H1 (cell line): ENCODE measurements at regions not wholly inside any gene's neighbourhood (a gene's known extent, or its start where the extent isn't known, plus 50 kb on each side); places are given as distances from the start of the nearest gene placed in this dataset.

Experiments
- CTCF ChIA-PET: fragments of 300-600 bp; sonication (Branson Sonifier 250); formaldehyde crosslinking; loops from one replicate; lab custom pipeline; 2021; ENCODE audit not compliant: partially characterized antibody; lab: Charles Lee
- POLR2A ChIA-PET: fragments of 300-600 bp; sonication (Branson Sonifier 250); formaldehyde crosslinking; loops from one replicate; lab custom pipeline; 2021; ENCODE audit warnings: inconsistent platforms; ENCODE audit not compliant: partially characterized antibody; lab: Charles Lee
- DNase-seq, 2 experiments: peaks; one replicate each; pipeline versions ENCODE4 v3.0.0 to v3.0.0-alpha.2; 2010 to 2022; ENCODE audit warnings: low spot score in 2 of 2, low read depth in 1 of 2, mixed read lengths in 1 of 2
- FAIRE-seq: peaks from 2 replicates; lab custom pipeline; 2011; peaks lifted over from hg19 to GRCh38; lab: Jason Lieb, UNC
- H2AFZ ChIP-seq: 2 replicates; pipeline ENCODE4 v1.8.1; 2012; ENCODE audit warnings: low read length, inconsistent platforms
- H2AK5ac ChIP-seq: 2 replicates; pipeline ENCODE4 v1.6.1; 2013; ENCODE audit warnings: low read depth, low read length
- H2BK120ac ChIP-seq: replicated peaks from 2 replicates; pipeline ENCODE3; 2013; ENCODE audit warnings: low read depth, low read length, inconsistent platforms
- H2BK12ac ChIP-seq: 2 replicates; pipeline ENCODE4 v1.6.1; 2013; ENCODE audit warnings: low read depth, low read length
- H2BK15ac ChIP-seq: 2 replicates; pipeline ENCODE4 v1.6.1; 2013; ENCODE audit warnings: low read length
- H2BK20ac ChIP-seq: 2 replicates; pipeline ENCODE4 v1.6.1; 2013; ENCODE audit warnings: low read length
- H2BK5ac ChIP-seq: 2 replicates; pipeline ENCODE4 v1.6.1; 2013; ENCODE audit warnings: low read depth, low read length
- H3K14ac ChIP-seq: 2 replicates; pipeline ENCODE4 v1.6.1; 2013; ENCODE audit warnings: inconsistent platforms; ENCODE audit not compliant: insufficient read length
- H3K18ac ChIP-seq: 2 replicates; pipeline ENCODE4 v1.6.1; 2013; ENCODE audit warnings: low read length; ENCODE audit errors: extremely low read depth
- H3K23ac ChIP-seq: 2 replicates; pipeline ENCODE4 v1.6.1; 2013; ENCODE audit warnings: inconsistent platforms; ENCODE audit not compliant: insufficient read length
- H3K23me2 ChIP-seq: 2 replicates; pipeline ENCODE4 v1.6.1; 2013; ENCODE audit warnings: low read depth, low read length
- H3K27ac ChIP-seq: 2 replicates; pipeline ENCODE4 v1.6.1; 2011; ENCODE audit warnings: low read depth, low read length, inconsistent platforms
- H3K27me3 ChIP-seq, 4 experiments: replicated peaks in 1 of 4; 1 replicate in 1 of 4; 2 replicates in 3 of 4; pipeline versions ENCODE4 v1.6.1 to v1.8.1; 2011 to 2013; ENCODE audit warnings: low read length in 3 of 4, mild to moderate bottlenecking in 3 of 4, inconsistent platforms in 2 of 4, mixed read lengths in 2 of 4, moderate library complexity in 1 of 4; ENCODE audit not compliant: control insufficient read depth in 3 of 4, insufficient read depth in 3 of 4; ENCODE audit errors: extremely low read depth in 1 of 4
- H3K36me3 ChIP-seq, 4 experiments: 2 replicates each; pipeline versions ENCODE4 v1.6.1 to v1.8.1; 2011 to 2013; ENCODE audit warnings: mild to moderate bottlenecking in 4 of 4, low read length in 3 of 4, moderate library complexity in 2 of 4, control low read depth in 1 of 4, inconsistent platforms in 1 of 4; ENCODE audit not compliant: insufficient read depth in 4 of 4, control insufficient read depth in 2 of 4
- H3K4ac ChIP-seq: replicated peaks from 2 replicates; pipeline ENCODE3; 2013; ENCODE audit warnings: low read length, low read depth, mixed read lengths, inconsistent platforms; ENCODE audit not compliant: insufficient read length
- H3K4me1 ChIP-seq, 4 experiments: replicated peaks in 1 of 4; 1 replicate in 1 of 4; 2 replicates in 3 of 4; pipeline versions ENCODE4 v1.6.1 to v1.8.1; 2011 to 2013; ENCODE audit warnings: low read length in 3 of 4, inconsistent platforms in 2 of 4, mixed read lengths in 1 of 4; ENCODE audit not compliant: insufficient read depth in 4 of 4, control insufficient read depth in 3 of 4
- H3K4me2 ChIP-seq, 2 experiments: 2 replicates each; pipeline versions ENCODE4 v1.6.1 to v1.8.1; 2011 to 2013; ENCODE audit warnings: low read depth in 2 of 2, low read length in 2 of 2, control low read depth in 1 of 2, inconsistent platforms in 1 of 2, mild to moderate bottlenecking in 1 of 2; ENCODE audit not compliant: insufficient read depth in 1 of 2
- H3K4me3 ChIP-seq, 4 experiments: fragments of 200-600, 300-600 bp in 1 of 4; sonication (generic), shearing (Covaris generic), sonication (Bioruptor Twin) in 1 of 4; 2 replicates each; pipeline versions ENCODE4 v1.5.1 to v1.8.1; 2011 to 2016; ENCODE audit warnings: low read length in 4 of 4, low read depth in 3 of 4, control low read depth in 2 of 4, inconsistent platforms in 2 of 4, mild to moderate bottlenecking in 2 of 4, mixed read lengths in 1 of 4, moderate library complexity in 1 of 4; ENCODE audit not compliant: insufficient read depth in 2 of 4; ENCODE audit errors: extremely low read depth in 1 of 4
- H3K56ac ChIP-seq: replicated peaks from 2 replicates; pipeline ENCODE3; 2013; ENCODE audit warnings: low read depth, mild to moderate bottlenecking, mixed read lengths, low read length, inconsistent platforms; ENCODE audit not compliant: insufficient read length
- H3K79me1 ChIP-seq: 2 replicates; pipeline ENCODE4 v1.6.1; 2013; ENCODE audit warnings: low read depth, low read length, control low read depth
- H3K79me2 ChIP-seq, 2 experiments: 2 replicates each; pipeline versions ENCODE4 v1.6.1 to v1.8.1; 2012 to 2013; ENCODE audit warnings: low read length in 2 of 2, mild to moderate bottlenecking in 2 of 2, inconsistent platforms in 1 of 2; ENCODE audit not compliant: insufficient read depth in 2 of 2, control insufficient read depth in 1 of 2
- H3K9ac ChIP-seq, 4 experiments: replicated peaks in 1 of 4; 1 replicate in 1 of 4; 2 replicates in 3 of 4; pipeline versions ENCODE4 v1.6.1 to v1.8.1; 2011 to 2013; ENCODE audit warnings: low read depth in 3 of 4, low read length in 3 of 4, control low read depth in 2 of 4, mild to moderate bottlenecking in 2 of 4, moderate library complexity in 2 of 4, inconsistent platforms in 1 of 4; ENCODE audit errors: extremely low read depth in 1 of 4
- H3K9me3 ChIP-seq, 2 experiments: 2 replicates each; pipeline versions ENCODE4 v1.6.1 to v1.8.1; 2012 to 2013; ENCODE audit warnings: mild to moderate bottlenecking in 2 of 2, moderate library complexity in 2 of 2, control low read depth in 1 of 2, inconsistent platforms in 1 of 2, low read depth in 1 of 2, low read length in 1 of 2, mixed read lengths in 1 of 2; ENCODE audit not compliant: insufficient read depth in 2 of 2
- H4K20me1 ChIP-seq, 2 experiments: replicated peaks in 1 of 2; 2 replicates each; pipeline versions ENCODE3 to v1.8.1; 2011 to 2013; ENCODE audit warnings: inconsistent platforms in 2 of 2, low read length in 2 of 2, mild to moderate bottlenecking in 1 of 2; ENCODE audit not compliant: insufficient read depth in 2 of 2, control insufficient read depth in 1 of 2
- H4K5ac ChIP-seq: 2 replicates; pipeline ENCODE4 v1.6.1; 2013; ENCODE audit warnings: low read length, low read depth, mixed read lengths, inconsistent platforms; ENCODE audit not compliant: insufficient read length
- H4K8ac ChIP-seq: 2 replicates; pipeline ENCODE4 v1.8.0; 2013; ENCODE audit warnings: mild to moderate bottlenecking, moderate library complexity, low read length, inconsistent platforms; ENCODE audit not compliant: insufficient read depth; ENCODE audit errors: extremely low read depth
- H4K91ac ChIP-seq: replicated peaks from 2 replicates; pipeline ENCODE3; 2013; ENCODE audit warnings: low read length, mixed read lengths, inconsistent platforms; ENCODE audit not compliant: insufficient read length
- BACH1 ChIP-seq: IDR thresholded peaks from 2 replicates; pipeline ENCODE4 v1.6.1; 2012; ENCODE audit warnings: low read length, improper control_type of control experiment
- BRCA1 ChIP-seq: IDR thresholded peaks from 2 replicates; pipeline ENCODE4 v1.6.1; 2012; ENCODE audit warnings: low read depth, low read length, improper control_type of control experiment
- EGR1 ChIP-seq: IDR thresholded peaks from 2 replicates; pipeline ENCODE4 v1.6.1; 2011; ENCODE audit warnings: low read depth, low read length, borderline replicate concordance
- EZH2 ChIP-seq: fragments of 200-600 bp; sonication (generic); IDR thresholded peaks from 2 replicates; pipeline ENCODE4 v1.7.1; 2012; ENCODE audit warnings: low read depth, mild to moderate bottlenecking, moderate library complexity, low read length, inconsistent platforms; ENCODE audit not compliant: severe bottlenecking
- GTF2F1 ChIP-seq: IDR thresholded peaks from 2 replicates; pipeline ENCODE4 v1.6.1; 2012; ENCODE audit warnings: low read depth, low read length, improper control_type of control experiment, borderline replicate concordance
- HDAC2 ChIP-seq, 2 experiments: fragments of 300-600 bp in 1 of 2; sonication (generic) in 1 of 2; IDR thresholded peaks; 2 replicates each; pipeline ENCODE4 v1.6.1; 2011 to 2012; ENCODE audit warnings: low read depth in 2 of 2, low read length in 2 of 2, mild to moderate bottlenecking in 2 of 2, moderate library complexity in 2 of 2, borderline replicate concordance in 1 of 2, inconsistent platforms in 1 of 2
- TAF7 ChIP-seq: optimal IDR thresholded peaks from 2 replicates; pipeline ENCODE3; 2011; ENCODE audit warnings: low read depth, mild to moderate bottlenecking, inconsistent platforms, low read length, moderate library complexity, borderline replicate concordance
- TCF12 ChIP-seq: IDR thresholded peaks from 2 replicates; pipeline ENCODE4 v1.6.1; 2011; ENCODE audit warnings: low read depth, mild to moderate bottlenecking, low read length
- WGBS, 2 experiments: shearing (Covaris generic) in 1 of 2; methylation state at CpG; one replicate each; pipeline versions ENCODE4 v1.1.6 to v1.1.7; 2013 to 2015; ENCODE audit warnings: low lambda C conversion rate in 2 of 2, mixed read lengths in 2 of 2, inconsistent platforms in 1 of 2, low coverage in 1 of 2, missing lambda C conversion rate in 1 of 2; ENCODE audit not compliant: insufficient replicate concordance in 2 of 2, insufficient coverage in 1 of 2, insufficient read length in 1 of 2; ENCODE audit errors: extremely low coverage in 1 of 2, missing lambda C conversion rate in 1 of 2; 5-methylcytosine and 5-hydroxymethylcytosine counted together
- TF ChIP-seq, protein P1 (sequence below): IDR thresholded peaks from 2 replicates; pipeline ENCODE4 v1.6.1; 2012; ENCODE audit warnings: low read length, inconsistent platforms

DNA sequence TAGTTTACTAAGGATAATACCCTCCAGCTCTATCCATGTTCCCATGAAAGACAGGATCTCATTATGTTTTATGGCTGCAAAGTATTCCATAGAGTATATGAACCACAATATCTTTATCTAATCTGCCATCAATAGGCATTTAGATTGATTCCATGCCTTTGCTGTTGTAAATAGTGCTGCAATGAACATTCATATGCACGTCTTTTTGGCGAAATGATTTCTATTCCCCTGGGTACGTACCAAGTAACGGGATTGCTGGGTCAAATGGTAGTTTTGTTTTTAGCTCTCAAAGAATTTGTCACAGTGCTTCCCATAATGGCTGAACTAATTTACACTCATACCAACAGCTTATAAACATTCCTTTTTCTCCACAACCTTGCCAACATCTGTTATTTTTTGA, 750.9 kb downstream of the BRINP3 start:
- TF ChIP-seq HDAC2 (IDR thresholded peaks at IDR 0.05; ENCODE audit: borderline replicate concordance in 1 of 2, low read depth in 2 of 2, low read length in 2 of 2) (no peak), TCF12 (no peak), TAF7 (no peak), EZH2 (no peak), EGR1 (no peak), GTF2F1 (no peak), BRCA1 (no peak), BACH1 (no peak)
- TF ChIP-seq, protein P1, sequence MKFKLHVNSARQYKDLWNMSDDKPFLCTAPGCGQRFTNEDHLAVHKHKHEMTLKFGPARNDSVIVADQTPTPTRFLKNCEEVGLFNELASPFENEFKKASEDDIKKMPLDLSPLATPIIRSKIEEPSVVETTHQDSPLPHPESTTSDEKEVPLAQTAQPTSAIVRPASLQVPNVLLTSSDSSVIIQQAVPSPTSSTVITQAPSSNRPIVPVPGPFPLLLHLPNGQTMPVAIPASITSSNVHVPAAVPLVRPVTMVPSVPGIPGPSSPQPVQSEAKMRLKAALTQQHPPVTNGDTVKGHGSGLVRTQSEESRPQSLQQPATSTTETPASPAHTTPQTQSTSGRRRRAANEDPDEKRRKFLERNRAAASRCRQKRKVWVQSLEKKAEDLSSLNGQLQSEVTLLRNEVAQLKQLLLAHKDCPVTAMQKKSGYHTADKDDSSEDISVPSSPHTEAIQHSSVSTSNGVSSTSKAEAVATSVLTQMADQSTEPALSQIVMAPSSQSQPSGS = no peak
- no peak overlapping the region for H4K8ac ChIP-seq
- H2BK12ac ChIP-seq = no peak overlapping the region
- H3K27ac ChIP-seq = no peak overlapping the region
- no peaks in the 10 kb centered on the region for H3K9me3 ChIP-seq
- H3K79me1 ChIP-seq = no peaks in the 10 kb centered on the region
- H3K36me3 ChIP-seq = no peaks in the 10 kb centered on the region
- H2BK15ac ChIP-seq = no peak overlapping the region
- no peak overlapping the region for H2BK120ac ChIP-seq
- no peaks in the 10 kb centered on the region for H3K79me2 ChIP-seq
- H3K9ac ChIP-seq = no peak overlapping the region
- no peak overlapping the region for H3K14ac ChIP-seq
- no peaks in the 10 kb centered on the region for H3K23me2 ChIP-seq
- H4K20me1 ChIP-seq = no peaks in the 10 kb centered on the region
- H3K27me3 ChIP-seq = no peaks in the 10 kb centered on the region
- FAIRE-seq (no peak), DNase-seq (no peak)
- no peak overlapping the region for H3K4me2 ChIP-seq
- H3K4me3 ChIP-seq = no peak overlapping the region
- H2BK20ac ChIP-seq = no peak overlapping the region
- H3K23ac ChIP-seq = no peak overlapping the region
- ChIA-PET CTCF (interaction anchor here (1.0 to 1.1 kb wide), 2 partner anchors 9 to 18 kb away, joined by 3 read pairs; no protein-coding TSS in a partner anchor), POLR2A (no interaction called here)
- H2BK5ac ChIP-seq = no peak overlapping the region
- no peak overlapping the region for H2AFZ ChIP-seq
- H3K4ac ChIP-seq = no peak overlapping the region
- H4K5ac ChIP-seq = no peak overlapping the region
- H3K56ac ChIP-seq = no peak overlapping the region
- no peak overlapping the region for H4K91ac ChIP-seq
- 89% methylated on average over 4 of the region's 4 CpGs; no CpG with 5 or more reads in 1 of the 2 experiments for WGBS, 2 experiments
- no peak overlapping the region for H3K18ac ChIP-seq
- no peaks in the 10 kb centered on the region for H3K4me1 ChIP-seq
- H2AK5ac ChIP-seq = no peak overlapping the region
